GM13976 (cell line): ENCODE measurements at regions not wholly inside any gene's neighbourhood (a gene's known extent, or its start where the extent isn't known, plus 50 kb on each side); places are given as distances from the start of the nearest gene placed in this dataset.

Source experiments
- DNase-seq: peaks from one replicate; pipeline ENCODE4 v3.0.0; 2012; ENCODE audit warnings: low spot score
- CTCF ChIP-seq: IDR thresholded peaks from 2 replicates; pipeline ENCODE4 v1.5.1; 2012; ENCODE audit warnings: borderline replicate concordance, mild to moderate bottlenecking; ENCODE audit not compliant: insufficient read depth; ENCODE audit errors: extremely low read depth, missing control alignments, control extremely low read depth
- in situ Hi-C: fragments of 300-500 bp; cut with MboI; formaldehyde crosslinking; loops from one replicate; pipeline ENCODE4 v1.12.0; 2022; ENCODE audit warnings: low sequenced_read_pairs, mixed read lengths, inconsistent platforms; ENCODE audit not compliant: unreplicated experiment

DNA sequence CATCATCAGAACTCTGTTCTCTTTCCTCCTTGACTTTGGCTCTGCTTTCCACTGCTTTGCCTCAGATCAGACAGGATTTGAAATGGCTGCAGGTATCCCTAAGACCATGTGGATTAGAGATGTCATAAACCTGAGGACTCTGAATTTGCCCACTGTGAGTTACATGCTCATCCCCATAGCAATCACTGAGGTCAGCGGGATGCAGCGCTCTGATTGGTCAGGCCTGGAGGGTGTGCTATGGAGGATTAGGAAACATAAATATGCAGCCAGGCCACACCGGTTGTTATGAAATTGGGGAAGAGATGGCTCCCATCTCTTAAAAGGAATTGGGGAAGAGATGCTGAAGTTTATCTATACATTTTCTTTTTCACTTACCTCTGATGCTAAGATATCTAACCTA, 73.7 kb upstream of the DNAJC10 start:
- TF ChIP-seq CTCF = no peak
- in situ Hi-C loops = no loop called here
- peak; percentile 46 for DNase-seq

DNA sequence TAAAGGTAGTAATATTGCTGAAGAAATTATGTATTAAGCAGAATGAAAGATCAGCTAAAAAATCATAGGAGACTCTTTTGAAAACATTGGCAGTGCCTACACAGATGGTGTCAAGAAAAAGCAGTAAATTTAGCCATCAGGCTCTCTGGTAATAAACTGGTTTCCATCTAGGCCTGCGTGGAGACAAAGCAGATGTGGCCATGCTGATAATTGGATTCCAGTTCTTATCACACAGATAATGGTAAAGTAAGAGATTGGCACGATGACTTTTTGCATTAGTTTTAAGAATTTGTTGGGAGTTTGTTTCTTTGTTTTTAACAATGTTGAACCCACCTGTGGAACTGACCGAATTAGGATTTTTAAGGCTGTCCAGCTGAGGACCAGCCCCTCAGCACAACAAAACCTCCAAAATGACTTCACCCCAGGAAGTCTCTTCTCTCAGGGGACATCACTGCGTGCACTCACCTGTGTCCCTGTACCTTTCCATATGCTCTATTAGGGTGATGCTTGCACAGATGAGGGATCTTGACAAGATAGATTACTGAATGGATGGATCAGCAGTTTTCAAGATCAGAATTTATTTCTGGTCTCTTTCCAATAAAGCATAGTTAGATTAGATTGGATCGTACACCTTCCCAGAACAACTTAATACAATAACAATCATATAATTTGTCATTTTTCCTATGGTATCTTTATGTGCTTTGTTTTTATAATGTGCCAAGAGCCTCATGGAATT, 69.1 kb upstream of the DNAJC10 start:
- DNase-seq = no peak
- TF ChIP-seq CTCF = no peak
- in situ Hi-C loops = no loop called here

DNA sequence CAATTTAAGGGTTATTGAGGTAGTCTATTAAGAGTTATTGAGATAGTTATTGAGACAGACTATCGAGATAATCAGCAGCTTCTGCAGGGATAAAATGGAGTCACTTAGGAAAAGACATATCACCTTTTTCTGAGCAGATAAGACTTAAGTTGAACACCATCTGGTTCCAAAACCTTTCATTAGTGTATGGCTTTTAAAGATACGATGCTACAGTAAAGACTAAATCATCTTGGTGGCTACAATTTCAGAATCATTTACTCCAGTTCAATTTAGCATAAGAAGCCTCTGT, 68.6 kb upstream of the DNAJC10 start:
- in situ Hi-C loops = no loop called here
- TF ChIP-seq CTCF = no peak
- no peak for DNase-seq

DNA sequence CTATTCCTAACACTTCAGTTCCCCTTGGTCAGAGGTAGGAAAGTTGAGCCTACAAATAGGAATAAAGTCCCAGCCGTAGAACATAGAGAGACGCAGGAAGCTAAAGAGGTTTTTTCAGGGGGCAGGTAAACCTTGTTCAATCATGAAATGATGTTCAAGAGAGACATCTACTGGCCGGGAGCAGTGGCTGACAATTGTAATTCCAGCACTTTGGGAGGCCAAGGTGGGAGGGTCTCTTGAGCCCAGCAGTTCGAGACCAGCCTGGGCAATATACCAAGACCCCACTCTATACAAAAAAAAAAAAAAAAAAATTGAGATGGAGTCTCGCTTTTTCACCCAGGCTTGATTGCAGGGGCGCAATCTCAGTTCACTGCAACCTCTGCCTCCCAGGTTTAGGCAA, 66.7 kb upstream of the DNAJC10 start:
- TF ChIP-seq CTCF = peak; percentile 54
- in situ Hi-C loops = no loop called here
- peak; percentile 34 for DNase-seq

GRCh38 chr2:182650704-182651103, 65.4 kb upstream of the DNAJC10 start:
- DNase-seq = no peak
- no peak for TF ChIP-seq CTCF
- in situ Hi-C loops = loop anchor here (5.0 to 25.0 kb wide), 2 partner anchors 337 to 463 kb away; no protein-coding TSS in a partner anchor

- no peak for DNase-seq
- in situ Hi-C loops = loop anchor here (5.0 to 25.0 kb wide), 2 partner anchors 335 to 465 kb away; no protein-coding TSS in a partner anchor
- no peak for TF ChIP-seq CTCF
These were observed 63.7 kb upstream of the DNAJC10 start for GRCh38 chr2:182652326-182652725.
